ENCODE measurements at regions not wholly inside any gene's neighbourhood (a gene's known extent, or its start where the extent isn't known, plus 50 kb on each side); places are given as distances from the start of the nearest gene placed in this dataset.

DNA sequence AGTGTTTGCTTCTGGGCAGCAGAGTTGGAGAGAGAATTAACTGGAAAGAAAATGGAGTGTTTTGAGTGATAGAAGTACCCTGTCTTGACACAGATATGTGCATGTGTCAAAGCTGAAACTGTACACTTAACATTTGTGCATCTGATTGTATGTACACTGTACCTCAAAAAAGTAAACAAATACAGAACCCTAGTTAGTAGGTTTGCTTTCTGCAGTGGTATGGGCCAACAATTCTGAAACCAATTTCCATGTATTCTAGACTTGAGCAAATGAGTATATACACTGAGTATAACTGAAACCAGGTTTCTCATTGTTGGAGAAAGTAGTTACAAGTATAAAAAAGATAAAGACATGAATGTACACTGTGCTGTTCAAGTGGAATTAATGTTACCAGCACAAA, 52.4 kb downstream of the ELAPOR2 start:
- no peak for DNase-seq (ENCODE audit: low spot score)
- TF ChIP-seq, protein P1, sequence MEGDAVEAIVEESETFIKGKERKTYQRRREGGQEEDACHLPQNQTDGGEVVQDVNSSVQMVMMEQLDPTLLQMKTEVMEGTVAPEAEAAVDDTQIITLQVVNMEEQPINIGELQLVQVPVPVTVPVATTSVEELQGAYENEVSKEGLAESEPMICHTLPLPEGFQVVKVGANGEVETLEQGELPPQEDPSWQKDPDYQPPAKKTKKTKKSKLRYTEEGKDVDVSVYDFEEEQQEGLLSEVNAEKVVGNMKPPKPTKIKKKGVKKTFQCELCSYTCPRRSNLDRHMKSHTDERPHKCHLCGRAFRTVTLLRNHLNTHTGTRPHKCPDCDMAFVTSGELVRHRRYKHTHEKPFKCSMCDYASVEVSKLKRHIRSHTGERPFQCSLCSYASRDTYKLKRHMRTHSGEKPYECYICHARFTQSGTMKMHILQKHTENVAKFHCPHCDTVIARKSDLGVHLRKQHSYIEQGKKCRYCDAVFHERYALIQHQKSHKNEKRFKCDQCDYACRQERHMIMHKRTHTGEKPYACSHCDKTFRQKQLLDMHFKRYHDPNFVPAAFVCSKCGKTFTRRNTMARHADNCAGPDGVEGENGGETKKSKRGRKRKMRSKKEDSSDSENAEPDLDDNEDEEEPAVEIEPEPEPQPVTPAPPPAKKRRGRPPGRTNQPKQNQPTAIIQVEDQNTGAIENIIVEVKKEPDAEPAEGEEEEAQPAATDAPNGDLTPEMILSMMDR (IDR thresholded peaks at IDR 0.05; ENCODE audit: extremely low read depth, insufficient read depth, missing control alignments), result no peak
- in situ Hi-C loops (cut with MboI; ENCODE audit: low pct_unique_long_range_greater_than_20kb, low sequenced_read_pairs, unreplicated experiment), result no loop called here

GRCh38 chr7:87004956-87005355, 54.5 kb downstream of the ELAPOR2 start:
- in situ Hi-C loops (cut with MboI; ENCODE audit: low pct_unique_long_range_greater_than_20kb, low sequenced_read_pairs, unreplicated experiment), result no loop called here
- no peak for DNase-seq (ENCODE audit: low spot score)

DNA sequence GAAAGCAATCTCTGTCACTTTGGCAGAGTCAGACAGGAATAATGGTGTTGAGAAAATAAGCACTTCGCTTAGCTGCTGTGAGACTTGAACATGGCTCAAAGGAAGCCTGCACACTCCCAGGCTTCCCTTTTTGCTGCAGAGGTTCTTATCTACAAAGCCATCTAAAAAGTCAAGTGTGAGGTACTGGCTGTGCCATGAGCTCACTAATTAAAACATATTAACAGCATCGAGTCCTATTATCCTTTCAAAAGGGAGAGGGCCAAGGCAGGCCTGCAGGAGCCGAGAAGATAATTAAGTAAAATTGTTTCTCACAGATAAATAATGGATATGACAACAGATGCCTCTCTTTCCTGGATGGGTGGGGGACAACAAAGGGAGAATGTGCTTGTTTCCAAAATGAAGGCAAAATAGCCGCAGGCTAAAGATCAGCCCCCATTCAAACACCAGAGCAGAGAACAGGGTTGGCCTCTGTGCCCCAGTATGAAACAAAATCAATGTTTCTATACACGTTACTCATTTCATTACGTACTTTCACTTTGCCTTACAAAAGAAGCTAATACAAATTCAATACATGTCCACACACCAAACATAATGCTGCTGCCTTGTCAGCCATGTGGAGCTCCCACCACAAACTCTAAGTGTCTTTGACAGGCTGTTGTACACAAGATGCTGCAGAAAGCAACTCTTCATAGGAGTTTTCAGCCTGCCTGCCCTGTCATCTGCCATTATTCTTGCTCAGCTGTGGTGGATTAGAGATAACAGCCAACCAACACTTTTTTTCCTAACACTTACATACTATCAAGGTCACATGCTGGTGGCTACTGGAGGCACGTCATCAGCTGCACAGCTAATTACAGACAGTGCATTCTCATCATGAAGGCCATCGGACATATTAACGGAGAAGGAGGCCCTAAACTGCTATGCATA, 55.3 kb downstream of the ELAPOR2 start:
- no peak for DNase-seq (ENCODE audit: low spot score)
- TF ChIP-seq, protein P1 (IDR thresholded peaks at IDR 0.05; ENCODE audit: extremely low read depth, insufficient read depth, missing control alignments), result no peak
- in situ Hi-C loops (cut with MboI; ENCODE audit: low pct_unique_long_range_greater_than_20kb, low sequenced_read_pairs, unreplicated experiment), result no loop called here

More at GRCh38 chr7:87004956-87005355, 54.5 kb downstream of the ELAPOR2 start:
- TF ChIP-seq, protein P1 (IDR thresholded peaks at IDR 0.05; ENCODE audit: extremely low read depth, insufficient read depth, missing control alignments), result no peak

GRCh38 chr7:87001214-87001613, 58.2 kb downstream of the ELAPOR2 start:
- TF ChIP-seq, protein P1 (IDR thresholded peaks at IDR 0.05; ENCODE audit: extremely low read depth, insufficient read depth, missing control alignments), result no peak
- in situ Hi-C loops (cut with MboI; ENCODE audit: low pct_unique_long_range_greater_than_20kb, low sequenced_read_pairs, unreplicated experiment), result no loop called here
- DNase-seq (ENCODE audit: low spot score), result no peak

DNA sequence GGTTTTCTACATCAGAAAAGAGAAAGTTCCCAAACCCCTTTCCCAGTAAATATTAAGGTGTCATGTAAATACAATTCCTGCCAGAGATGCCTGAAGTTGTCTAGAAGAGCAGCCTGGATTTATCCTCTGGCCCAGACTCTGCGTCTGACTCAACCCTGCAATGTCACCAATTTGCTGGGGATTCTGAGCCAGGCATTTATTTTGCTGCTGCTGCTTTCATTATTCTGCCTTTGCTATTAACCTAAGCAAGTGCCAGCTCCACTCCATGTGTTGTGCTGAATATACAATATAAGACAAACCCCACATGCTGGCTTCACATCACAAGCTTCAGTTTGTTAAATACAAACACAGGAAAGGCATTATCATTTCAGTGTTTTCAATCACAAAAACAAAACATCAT, 59.1 kb downstream of the ELAPOR2 start:
- in situ Hi-C loops (cut with MboI; ENCODE audit: low pct_unique_long_range_greater_than_20kb, low sequenced_read_pairs, unreplicated experiment), result no loop called here
- DNase-seq (ENCODE audit: low spot score), result no peak
- TF ChIP-seq, protein P1 (IDR thresholded peaks at IDR 0.05; ENCODE audit: extremely low read depth, insufficient read depth, missing control alignments), result no peak

GRCh38 chr7:86999750-87000149, 59.7 kb downstream of the ELAPOR2 start:
- in situ Hi-C loops (cut with MboI; ENCODE audit: low pct_unique_long_range_greater_than_20kb, low sequenced_read_pairs, unreplicated experiment), result no loop called here
- TF ChIP-seq, protein P1 (IDR thresholded peaks at IDR 0.05; ENCODE audit: extremely low read depth, insufficient read depth, missing control alignments), result no peak
- DNase-seq (ENCODE audit: low spot score), result no peak

Measured in GM13977 (cell line).